CD14-positive monocyte (primary cell): ENCODE measurements at regions not wholly inside any gene's neighbourhood (a gene's known extent, or its start where the extent isn't known, plus 50 kb on each side); places are given as distances from the start of the nearest gene placed in this dataset.

Experiments used
- DNase-seq, 3 donors: peaks; one replicate each; pipeline ENCODE4 v3.0.0-alpha.2; 2011 to 2022
- H2AFZ ChIP-seq: 2 replicates; pipeline ENCODE4 v1.6.0; 2012; ENCODE audit warnings: mild to moderate bottlenecking, low read depth, low read length, inconsistent platforms; ENCODE audit not compliant: insufficient read depth, poor library complexity, severe bottlenecking
- H3K27ac ChIP-seq, 2 donors: 1 replicate in 1 of 2; 2 replicates in 1 of 2; pipeline ENCODE4 v1.5.1; 2012 to 2013; ENCODE audit warnings: low read length in 2 of 2, control low read depth in 1 of 2, inconsistent platforms in 1 of 2, low read depth in 1 of 2, mild to moderate bottlenecking in 1 of 2
- H3K27me3 ChIP-seq, 2 donors: one replicate each; pipeline versions ENCODE4 v1.6.0 to v1.6.1; 2011 to 2013; ENCODE audit warnings: low read length in 2 of 2; ENCODE audit not compliant: control insufficient read depth in 2 of 2, insufficient read depth in 2 of 2
- H3K36me3 ChIP-seq, 2 donors: replicated peaks in 1 of 2; 1 replicate in 1 of 2; 2 replicates in 1 of 2; pipeline versions ENCODE4 v1.5.1 to v1.6.1; 2012 to 2013; ENCODE audit warnings: low read length in 2 of 2, control low read depth in 1 of 2, inconsistent platforms in 1 of 2, mild to moderate bottlenecking in 1 of 2; ENCODE audit not compliant: insufficient read depth in 2 of 2, control insufficient read depth in 1 of 2
- H3K4me1 ChIP-seq, 2 donors: 1 replicate in 1 of 2; 2 replicates in 1 of 2; pipeline versions ENCODE4 v1.5.1 to v1.6.1; 2012 to 2013; ENCODE audit warnings: low read length in 2 of 2, control low read depth in 1 of 2, inconsistent platforms in 1 of 2, mild to moderate bottlenecking in 1 of 2, moderate library complexity in 1 of 2; ENCODE audit not compliant: insufficient read depth in 2 of 2, control insufficient read depth in 1 of 2
- H3K4me2 ChIP-seq: replicated peaks from 2 replicates; pipeline ENCODE3; 2012; ENCODE audit warnings: low read length, moderate library complexity, mild to moderate bottlenecking; ENCODE audit not compliant: poor library complexity, severe bottlenecking; ENCODE audit errors: extremely low read depth
- H3K4me3 ChIP-seq, 3 experiments: fragments of 200-600 bp in 1 of 3; sonication (generic) in 1 of 3; replicated peaks in 1 of 3; 1 replicate in 2 of 3; 2 replicates in 1 of 3; pipeline ENCODE4 v1.5.1; 2011 to 2013; ENCODE audit warnings: low read length in 3 of 3, mild to moderate bottlenecking in 3 of 3, control low read depth in 2 of 3, low read depth in 2 of 3, inconsistent platforms in 1 of 3, moderate library complexity in 1 of 3
- H3K79me2 ChIP-seq: 2 replicates; pipeline ENCODE4 v1.6.0; 2012; ENCODE audit warnings: mild to moderate bottlenecking, control low read depth, inconsistent platforms, low read length, moderate library complexity; ENCODE audit not compliant: insufficient read depth
- H3K9ac ChIP-seq: 2 replicates; pipeline ENCODE4 v1.6.0; 2017; ENCODE audit warnings: low read length, mild to moderate bottlenecking; ENCODE audit not compliant: insufficient read depth, poor library complexity, severe bottlenecking
- H3K9me3 ChIP-seq, 2 donors: replicated peaks in 1 of 2; 1 replicate in 1 of 2; 2 replicates in 1 of 2; pipeline versions ENCODE4 v1.5.1 to v1.6.1; 2012 to 2013; ENCODE audit warnings: low read length in 2 of 2, control low read depth in 1 of 2; ENCODE audit not compliant: control insufficient read depth in 1 of 2, insufficient read depth in 1 of 2
- H4K20me1 ChIP-seq: 2 replicates; pipeline ENCODE4 v1.6.0; 2012; ENCODE audit warnings: mild to moderate bottlenecking, low read length, control low read depth, moderate library complexity; ENCODE audit not compliant: insufficient read depth
- H3K27ac Mint-ChIP-seq, 7 donors: one replicate each; pipeline ENCODE4 v1.8.0; 2020; ENCODE audit warnings: mild to moderate bottlenecking in 7 of 7, mixed read lengths in 7 of 7, moderate library complexity in 6 of 7, inconsistent platforms in 2 of 7
- H3K27me3 Mint-ChIP-seq, 3 donors: one replicate each; pipeline ENCODE4 v1.8.0; 2021 to 2022; ENCODE audit warnings: low read depth in 3 of 3, mild to moderate bottlenecking in 3 of 3, mixed read lengths in 3 of 3, moderate library complexity in 3 of 3, inconsistent platforms in 1 of 3
- H3K36me3 Mint-ChIP-seq, 2 donors: one replicate each; pipeline ENCODE4 v1.8.0; 2020; ENCODE audit warnings: mixed read lengths in 2 of 2, inconsistent platforms in 1 of 2, mild to moderate bottlenecking in 1 of 2
- H3K4me1 Mint-ChIP-seq: one replicate; pipeline ENCODE4 v1.8.0; 2020; ENCODE audit warnings: mild to moderate bottlenecking, mixed read lengths
- H3K4me3 Mint-ChIP-seq, 2 donors: one replicate each; pipeline ENCODE4 v1.8.0; 2020; ENCODE audit warnings: mild to moderate bottlenecking in 2 of 2, mixed read lengths in 2 of 2, moderate library complexity in 1 of 2
- H3K9me3 Mint-ChIP-seq, 7 donors: one replicate each; pipeline ENCODE4 v1.8.0; 2020 to 2022; ENCODE audit warnings: mixed read lengths in 7 of 7, mild to moderate bottlenecking in 6 of 7, moderate library complexity in 6 of 7, inconsistent platforms in 2 of 7
- CTCF ChIP-seq: fragments of 200-600 bp; IDR thresholded peaks from one replicate; pipeline ENCODE4 v1.8.0; 2022; ENCODE audit warnings: antibody characterized with exemption, mild to moderate bottlenecking
- WGBS: methylation state at CpG from one replicate; pipeline ENCODE4 v1.1.5; 2013; ENCODE audit warnings: missing lambda C conversion rate; ENCODE audit not compliant: insufficient coverage; 5-methylcytosine and 5-hydroxymethylcytosine counted together
- intact Hi-C, 2 donors: fragments of 100-400 bp; cut with micrococcal nuclease; formaldehyde crosslinking; loops; one replicate each; pipeline versions ENCODE4 v1.15.0 to v1.15.1; 2023

- no peak overlapping the region for H3K4me3 ChIP-seq
- Mint-ChIP-seq H3K9me3 (peaks cover 0 to 11% (median 4%) of the 10 kb centered on the region in 7 donors), H3K27ac (no peak overlapping the region), H3K36me3 (no peaks in the 10 kb centered on the region), H3K4me3 (no peak overlapping the region), H3K4me1 (peaks cover 9% of the 10 kb centered on the region), H3K27me3 (peaks cover 2 to 8% (median 4%) of the 10 kb centered on the region in 3 donors)
- peaks cover 0 to 2% of the 10 kb centered on the region in 2 donors for H3K27me3 ChIP-seq
- no peaks in the 10 kb centered on the region for H3K9me3 ChIP-seq
- H2AFZ ChIP-seq, result no peak overlapping the region
- no peak overlapping the region for H3K9ac ChIP-seq
- intact Hi-C loops, result no loop called here
- H3K79me2 ChIP-seq, result no peaks in the 10 kb centered on the region
- H3K27ac ChIP-seq, result no peak overlapping the region
- TF ChIP-seq CTCF, result no peak
- 100% methylated on average over 1 of the region's 2 CpGs for WGBS
- H4K20me1 ChIP-seq, result no peaks in the 10 kb centered on the region
- peaks cover 7 to 8% of the 10 kb centered on the region in 2 donors for H3K4me1 ChIP-seq
- no peaks in the 10 kb centered on the region for H3K36me3 ChIP-seq
- no peak overlapping the region for H3K4me2 ChIP-seq
- DNase-seq, result no peak
Measured at GRCh38 chr3:115270849-115271248, 123.8 kb upstream of the ZBTB20 start.

- H3K4me1 Mint-ChIP-seq, result peaks cover 13% of the 10 kb centered on the region
- no peak overlapping the region for H3K4me3 ChIP-seq
- no peak overlapping the region for H3K4me2 ChIP-seq
- H3K9ac ChIP-seq, result no peak overlapping the region
- WGBS, result no CpG with 5 or more reads among the region's 10 CpGs
- no peak for DNase-seq
- H3K4me1 ChIP-seq, result peaks cover 16% of the 10 kb centered on the region in 2 donors
- H3K9me3 ChIP-seq, result no peaks in the 10 kb centered on the region
- peaks cover 0 to 11% (median 4%) of the 10 kb centered on the region in 7 donors for H3K9me3 Mint-ChIP-seq
- no peak overlapping the region for H2AFZ ChIP-seq
- no peak for TF ChIP-seq CTCF
- no peaks in the 10 kb centered on the region for H3K79me2 ChIP-seq
- no peak overlapping the region for H3K27ac Mint-ChIP-seq
- H3K27me3 Mint-ChIP-seq, result peaks cover 2 to 7% (median 4%) of the 10 kb centered on the region in 3 donors
- no peaks in the 10 kb centered on the region for H3K36me3 Mint-ChIP-seq
- peaks cover 0 to 2% of the 10 kb centered on the region in 2 donors for H3K27me3 ChIP-seq
- no peaks in the 10 kb centered on the region for H3K36me3 ChIP-seq
- H3K4me3 Mint-ChIP-seq, result no peak overlapping the region
- no peak overlapping the region for H3K27ac ChIP-seq
- intact Hi-C loops, result no loop called here
- no peaks in the 10 kb centered on the region for H4K20me1 ChIP-seq
Measured at GRCh38 chr3:115272036-115272824, 125.1 kb upstream of the ZBTB20 start.
